ENCODE measurements at regions not wholly inside any gene's neighbourhood (a gene's known extent, or its start where the extent isn't known, plus 50 kb on each side); places are given as distances from the start of the nearest gene placed in this dataset.

- TF ChIP-seq, protein P1, sequence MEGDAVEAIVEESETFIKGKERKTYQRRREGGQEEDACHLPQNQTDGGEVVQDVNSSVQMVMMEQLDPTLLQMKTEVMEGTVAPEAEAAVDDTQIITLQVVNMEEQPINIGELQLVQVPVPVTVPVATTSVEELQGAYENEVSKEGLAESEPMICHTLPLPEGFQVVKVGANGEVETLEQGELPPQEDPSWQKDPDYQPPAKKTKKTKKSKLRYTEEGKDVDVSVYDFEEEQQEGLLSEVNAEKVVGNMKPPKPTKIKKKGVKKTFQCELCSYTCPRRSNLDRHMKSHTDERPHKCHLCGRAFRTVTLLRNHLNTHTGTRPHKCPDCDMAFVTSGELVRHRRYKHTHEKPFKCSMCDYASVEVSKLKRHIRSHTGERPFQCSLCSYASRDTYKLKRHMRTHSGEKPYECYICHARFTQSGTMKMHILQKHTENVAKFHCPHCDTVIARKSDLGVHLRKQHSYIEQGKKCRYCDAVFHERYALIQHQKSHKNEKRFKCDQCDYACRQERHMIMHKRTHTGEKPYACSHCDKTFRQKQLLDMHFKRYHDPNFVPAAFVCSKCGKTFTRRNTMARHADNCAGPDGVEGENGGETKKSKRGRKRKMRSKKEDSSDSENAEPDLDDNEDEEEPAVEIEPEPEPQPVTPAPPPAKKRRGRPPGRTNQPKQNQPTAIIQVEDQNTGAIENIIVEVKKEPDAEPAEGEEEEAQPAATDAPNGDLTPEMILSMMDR (IDR thresholded peaks at IDR 0.05; ENCODE audit: low read depth, low read length) = no peak
- DNase-seq (ENCODE audit: extremely low read depth, low read depth) = no peak
Measured at GRCh38 chr15:60257591-60258159, 140.1 kb downstream of the ANXA2 start.

GRCh38 chr15:60259469-60259868 is 138.3 kb downstream of the ANXA2 start:
- TF ChIP-seq, protein P1 (IDR thresholded peaks at IDR 0.05; ENCODE audit: low read depth, low read length) = no peak
- DNase-seq (ENCODE audit: extremely low read depth, low read depth) = no peak

DNA sequence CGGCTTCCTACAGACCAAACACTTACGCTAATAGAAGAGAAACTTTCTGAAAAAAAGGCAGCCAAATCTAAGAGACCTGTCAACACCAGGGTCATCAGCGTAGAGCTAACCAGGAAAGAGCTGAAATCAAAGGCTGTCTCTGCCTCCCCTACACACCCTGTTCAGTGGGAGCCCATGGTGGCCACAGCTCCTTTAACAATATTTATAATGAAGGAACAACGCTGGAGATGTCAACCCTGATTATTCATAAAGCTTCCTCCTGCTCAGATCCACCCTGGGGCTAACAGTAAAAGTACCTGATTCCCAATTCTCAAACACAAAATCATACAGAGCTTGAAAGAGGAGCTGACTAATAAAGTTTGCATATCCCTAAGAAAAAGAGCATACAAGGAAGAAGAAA is 133.7 kb downstream of the ANXA2 start:
- no peak for DNase-seq (ENCODE audit: extremely low read depth, low read depth)
- TF ChIP-seq, protein P1 (IDR thresholded peaks at IDR 0.05; ENCODE audit: low read depth, low read length) = no peak

DNA sequence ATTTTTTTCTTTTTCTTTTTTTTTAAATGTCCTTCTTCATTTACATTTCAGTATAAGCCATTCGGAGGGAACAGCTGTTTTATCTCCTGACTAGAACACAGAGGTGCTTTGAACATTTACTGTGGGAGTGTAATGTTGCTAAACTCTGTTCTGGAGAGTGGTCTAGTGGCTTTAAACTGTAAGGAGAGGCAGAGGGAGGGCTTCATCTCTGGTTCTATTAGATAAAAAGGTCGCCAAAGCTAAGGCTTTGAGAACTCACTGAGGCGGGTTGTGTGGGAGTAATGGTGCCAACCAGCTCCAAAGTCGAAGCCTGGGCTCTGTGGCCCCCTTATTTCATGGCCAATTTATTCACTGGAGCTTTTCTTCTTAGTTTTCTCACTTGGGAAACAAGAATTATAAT is 133.2 kb downstream of the ANXA2 start:
- TF ChIP-seq, protein P1 (IDR thresholded peaks at IDR 0.05; ENCODE audit: low read depth, low read length) = no peak
- no peak for DNase-seq (ENCODE audit: extremely low read depth, low read depth)

GRCh38 chr15:60265057-60265456 is 132.7 kb downstream of the ANXA2 start:
- no peak for DNase-seq (ENCODE audit: extremely low read depth, low read depth)
- TF ChIP-seq, protein P1 (IDR thresholded peaks at IDR 0.05; ENCODE audit: low read depth, low read length) = no peak

DNA sequence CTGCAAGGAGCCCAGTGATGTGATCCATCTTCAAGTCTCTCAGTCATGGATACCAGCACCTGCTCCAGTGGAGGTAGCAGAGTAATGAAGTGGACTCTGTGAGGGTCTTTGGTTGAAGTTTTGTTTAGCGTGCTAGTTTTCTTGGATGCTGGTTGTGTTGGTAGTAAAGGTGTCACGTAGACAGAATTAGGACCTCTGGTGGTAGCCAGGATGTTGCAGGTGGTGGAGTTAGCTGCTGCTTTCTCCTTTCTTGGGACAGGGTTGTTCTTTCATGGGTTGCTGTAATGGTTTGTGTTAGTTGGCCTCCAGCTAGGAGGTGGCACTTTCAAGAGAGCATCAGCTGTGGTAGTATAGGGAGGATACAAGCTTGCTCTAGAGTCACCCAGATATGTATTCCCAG is 125.2 kb downstream of the ANXA2 start:
- TF ChIP-seq, protein P1 (IDR thresholded peaks at IDR 0.05; ENCODE audit: low read depth, low read length) = no peak
- no peak for DNase-seq (ENCODE audit: extremely low read depth, low read depth)

GRCh38 chr15:60275624-60276023 is 122.2 kb downstream of the ANXA2 start:
- no peak for DNase-seq (ENCODE audit: extremely low read depth, low read depth)
- TF ChIP-seq, protein P1 (IDR thresholded peaks at IDR 0.05; ENCODE audit: low read depth, low read length) = no peak
